Activated T-cell treated with anti-CD3 and anti-CD28 coated beads, Interleukin-2, amount 50 U/mL, for 1 hour (primary cell): ENCODE measurements at regions not wholly inside any gene's neighbourhood (a gene's known extent, or its start where the extent isn't known, plus 50 kb on each side); places are given as distances from the start of the nearest gene placed in this dataset.
"Not testable (repeated sequence)": the region's sequence is repeated elsewhere in the genome, so short reads cannot be mapped to it uniquely, and the experiment has no call there.

Source experiments
- DNase-seq: peaks from one replicate; pipeline ENCODE4 v3.0.0-alpha.2; 2020

- DNase-seq = no peak
Observed at GRCh38 chr2:58721912-58722591, 480.9 kb upstream of the FANCL start.

- no peak for DNase-seq
Observed at GRCh38 chr2:58720770-58721697, 479.9 kb upstream of the FANCL start.

GRCh38 chr2:58720033-58720769, 479.1 kb upstream of the FANCL start:
- DNase-seq = no peak

GRCh38 chr2:58715344-58715743, 474.2 kb upstream of the FANCL start:
- no peak for DNase-seq

- no peak for DNase-seq
Observed at GRCh38 chr2:58714238-58714637, 473.1 kb upstream of the FANCL start.

- no peak for DNase-seq
Observed at GRCh38 chr2:58710795-58711279, 469.7 kb upstream of the FANCL start.

GRCh38 chr2:58709687-58710354, 468.7 kb upstream of the FANCL start:
- DNase-seq = no peak

GRCh38 chr2:58709274-58709673, 468.1 kb upstream of the FANCL start:
- no peak for DNase-seq

- no peak for DNase-seq
Observed at GRCh38 chr2:58708565-58708964, 467.4 kb upstream of the FANCL start.

GRCh38 chr2:58702302-58702885, 461.3 kb upstream of the FANCL start:
- no peak for DNase-seq

GRCh38 chr2:58701688-58702301, 460.7 kb upstream of the FANCL start:
- DNase-seq = no peak

- no peak for DNase-seq
Observed at GRCh38 chr2:58700591-58700990, 459.5 kb upstream of the FANCL start.

GRCh38 chr2:58699411-58699810, 458.3 kb upstream of the FANCL start:
- no peak for DNase-seq

- no peak for DNase-seq
Observed at GRCh38 chr2:58698620-58699019, 457.5 kb upstream of the FANCL start.

GRCh38 chr2:58694114-58694513, 453.0 kb upstream of the FANCL start:
- DNase-seq = not testable (repeated sequence)

GRCh38 chr2:58691041-58691440, 449.9 kb upstream of the FANCL start:
- not testable (repeated sequence) for DNase-seq

- no peak for DNase-seq
Observed at GRCh38 chr2:58688813-58689212, 447.7 kb upstream of the FANCL start.

GRCh38 chr2:58686776-58687175, 445.7 kb upstream of the FANCL start:
- DNase-seq = no peak

GRCh38 chr2:58680755-58681310, 439.7 kb upstream of the FANCL start:
- no peak for DNase-seq

- no peak for DNase-seq
Observed at GRCh38 chr2:58677748-58678147, 436.6 kb upstream of the FANCL start.

GRCh38 chr2:58671675-58672074, 430.6 kb upstream of the FANCL start:
- DNase-seq = no peak

- no peak for DNase-seq
Observed at GRCh38 chr2:58669998-58670397, 428.9 kb upstream of the FANCL start.
